ENCODE measurements at regions not wholly inside any gene's neighbourhood (a gene's known extent, or its start where the extent isn't known, plus 50 kb on each side); places are given as distances from the start of the nearest gene placed in this dataset.

- no peak for TF ChIP-seq ZNF274 (IDR thresholded peaks at IDR 0.05; ENCODE audit: low read depth, low read length)
- TF ChIP-seq SRF (IDR thresholded peaks at IDR 0.05; ENCODE audit: low read depth), result no peak
- TF ChIP-seq ELF1 (IDR thresholded peaks at IDR 0.05; ENCODE audit: borderline replicate concordance, low read depth), result no peak
- no peak for TF ChIP-seq JUND (IDR thresholded peaks at IDR 0.05)
- no peak for TF ChIP-seq CEBPB (IDR thresholded peaks at IDR 0.05; ENCODE audit: low read depth)
- TF ChIP-seq RAD21 (IDR thresholded peaks at IDR 0.05; ENCODE audit: low read depth), result no peak
- TF ChIP-seq ZFX (IDR thresholded peaks at IDR 0.05), result no peak
- no peak for TF ChIP-seq TCF7L2 (IDR thresholded peaks at IDR 0.05; ENCODE audit: borderline replicate concordance, extremely low read depth, insufficient read depth, insufficient read length)
- no peak for TF ChIP-seq REST (IDR thresholded peaks at IDR 0.05; ENCODE audit: low read depth)
Measured at GRCh38 chr13:107066355-107066754, 498.4 kb upstream of the ARGLU1 start (continued).

- Histone ChIP-seq H4K20me1 (ENCODE audit: insufficient read depth) (no peaks in the 10 kb centered on the region), H3K9ac (ENCODE audit: low read length) (no peak overlapping the region), H3K9me2 (ENCODE audit: insufficient read depth) (no peaks in the 10 kb centered on the region), H3K9me3 (ENCODE audit: control insufficient read depth in 1 of 2, insufficient read depth in 1 of 2, low read depth in 1 of 2, low read length in 2 of 2) (no peaks in the 10 kb centered on the region; a peak in 1 of 4 replicates), H2AFZ (ENCODE audit: low read depth, low read length, poor library complexity, severe bottlenecking) (no peak overlapping the region), H3K4me2 (ENCODE audit: low read length) (no peak overlapping the region), H3K36me3 (ENCODE audit: control insufficient read depth in 1 of 2, insufficient read depth in 2 of 2, low read length in 2 of 2) (no peaks in the 10 kb centered on the region), H3K79me2 (ENCODE audit: insufficient read depth, low read length) (no peaks in the 10 kb centered on the region), H3K4me1 (ENCODE audit: control insufficient read depth in 1 of 2, insufficient read depth in 2 of 2, low read length in 2 of 2) (no peaks in the 10 kb centered on the region), H3K27me3 (ENCODE audit: insufficient read depth, low read length) (no peaks in the 10 kb centered on the region), H3K4me3 (replicated peaks in 1 of 2; ENCODE audit: low read depth in 1 of 2, low read length in 2 of 2) (no peak overlapping the region), H3K27ac (ENCODE audit: low read depth, low read length) (no peak overlapping the region)
- ChIA-PET CTCF (no interaction called here), POLR2A (no interaction called here), RAD21 (ENCODE audit: low non-redundant PET in 1 of 2, low total read pairs in 2 of 2, uncharacterized antibody in 2 of 2, unreplicated experiment in 2 of 2) (no interaction called here)
- TF ChIP-seq SP1 (IDR thresholded peaks at IDR 0.05; ENCODE audit: low read depth) (no peak), POLR2AphosphoS5 (IDR thresholded peaks at IDR 0.05; ENCODE audit: low read depth, low read length) (no peak), MAX (IDR thresholded peaks at IDR 0.05) (no peak), TCF7L2 (IDR thresholded peaks at IDR 0.05; ENCODE audit: borderline replicate concordance, extremely low read depth, insufficient read depth, insufficient read length) (no peak), YY1 (IDR thresholded peaks at IDR 0.05; ENCODE audit: extremely low read depth, insufficient replicate concordance, low read depth, low read length) (no peak), JUND (IDR thresholded peaks at IDR 0.05) (no peak)
- no TSS peak for BruUV-seq (replicated peaks)
- no peak for DNase-seq (ENCODE audit: low read depth, low spot score)
- intact Hi-C loops (cut with micrococcal nuclease), result no loop called here
- no peak for ATAC-seq
Measured at GRCh38 chr13:107065036-107065435, 497.1 kb upstream of the ARGLU1 start.
